ENCODE measurements at regions not wholly inside any gene's neighbourhood (a gene's known extent, or its start where the extent isn't known, plus 50 kb on each side); places are given as distances from the start of the nearest gene placed in this dataset.
A peak's percentile ranks its signal among the peaks of the same experiment; 100 is the strongest.

GRCh38 chr10:28249512-28249911 lies 53.4 kb downstream of the MPP7 start:
- DNase-seq (ENCODE audit: low read depth, low spot score) (no peak), FAIRE-seq (no peak)
- intact Hi-C loops (cut with micrococcal nuclease) = no loop called here
- no peaks in the 10 kb centered on the region for H3K36me3 ChIP-seq (ENCODE audit: control insufficient read depth in 2 of 2, extremely low read depth in 1 of 2, insufficient read depth in 2 of 2, low read length in 2 of 2)
- no peaks in the 10 kb centered on the region for H4K20me1 ChIP-seq (replicated peaks; ENCODE audit: control insufficient read depth, extremely low read depth, insufficient read depth, low read length)
- TF ChIP-seq, protein P1, sequence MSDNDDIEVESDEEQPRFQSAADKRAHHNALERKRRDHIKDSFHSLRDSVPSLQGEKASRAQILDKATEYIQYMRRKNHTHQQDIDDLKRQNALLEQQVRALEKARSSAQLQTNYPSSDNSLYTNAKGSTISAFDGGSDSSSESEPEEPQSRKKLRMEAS (IDR thresholded peaks at IDR 0.05; ENCODE audit: insufficient read depth, insufficient read length) = no peak
- TF ChIP-seq POLR2AphosphoS5 (IDR thresholded peaks at IDR 0.05; ENCODE audit: insufficient read depth, low read depth, low read length) (no peak), EZH2 (IDR thresholded peaks at IDR 0.05; ENCODE audit: borderline replicate concordance, low read depth, low read length, severe bottlenecking) (no peak), GATA2 (IDR thresholded peaks at IDR 0.05; ENCODE audit: insufficient read depth, insufficient read length, low read depth, low read length) (no peak)
- H3K9ac ChIP-seq (replicated peaks; ENCODE audit: extremely low read depth, insufficient read depth, low read length) = no peak overlapping the region
- ChIA-PET POLR2A (no interaction called here), CTCF (interaction anchor here (1.4 to 3.6 kb wide), 4 partner anchors 80 to 507 kb away, joined by 3 to 15 read pairs (median 9); no protein-coding TSS in a partner anchor)
- no peaks in the 10 kb centered on the region for H3K9me3 ChIP-seq (replicated peaks; ENCODE audit: control insufficient read depth, insufficient read depth, low read length)
- H2AFZ ChIP-seq (ENCODE audit: low read depth, low read length) = no peak overlapping the region
- no peaks in the 10 kb centered on the region for H3K9me1 ChIP-seq (replicated peaks; ENCODE audit: control insufficient read depth, extremely low read depth, insufficient read depth, low read length)
- H3K79me2 ChIP-seq (ENCODE audit: control insufficient read depth, insufficient read depth, low read length) = no peaks in the 10 kb centered on the region
- dilution Hi-C loops (cut with MboI; ENCODE audit: extremely low pct_ligation_motif_present, low sequenced_read_pairs) = no loop called here
- no peak overlapping the region for H3K27ac ChIP-seq (ENCODE audit: insufficient read depth, low read depth, low read length)
- no peak overlapping the region for H3K4me3 ChIP-seq (replicated peaks in 1 of 3; ENCODE audit: insufficient read depth in 1 of 3, low read depth in 1 of 3, low read length in 3 of 3)
- H3K27me3 ChIP-seq (ENCODE audit: control insufficient read depth in 2 of 2, insufficient read depth in 2 of 2, low read length in 2 of 2) = peaks cover 7 to 11% of the 10 kb centered on the region in 2 experiments
- no peaks in the 10 kb centered on the region for H3K4me1 ChIP-seq (ENCODE audit: control insufficient read depth, extremely low read depth, insufficient read depth, low read length)
- no peak overlapping the region for H3K4me2 ChIP-seq (ENCODE audit: insufficient read depth, low read length)
- BruUV-seq (replicated peaks) = no TSS peak

- intact Hi-C loops (cut with micrococcal nuclease) = no loop called here
- H3K4me2 ChIP-seq (ENCODE audit: insufficient read depth, low read length) = no peak overlapping the region
- no peaks in the 10 kb centered on the region for H4K20me1 ChIP-seq (replicated peaks; ENCODE audit: control insufficient read depth, extremely low read depth, insufficient read depth, low read length)
- no peak overlapping the region for H3K27ac ChIP-seq (ENCODE audit: insufficient read depth, low read depth, low read length)
- no peak overlapping the region for H3K9ac ChIP-seq (replicated peaks; ENCODE audit: extremely low read depth, insufficient read depth, low read length)
- peaks cover 8 to 10% of the 10 kb centered on the region in 2 experiments for H3K27me3 ChIP-seq (ENCODE audit: control insufficient read depth in 2 of 2, insufficient read depth in 2 of 2, low read length in 2 of 2)
- DNase-seq (ENCODE audit: low read depth, low spot score) (no peak), FAIRE-seq (no peak)
- CTCF ChIA-PET = interaction anchor here (0.8 to 3.6 kb wide), 10 partner anchors 55 to 506 kb away, joined by 3 to 15 read pairs (median 4); partner anchors contain the start of gene MPP7
- dilution Hi-C loops (cut with MboI; ENCODE audit: extremely low pct_ligation_motif_present, low sequenced_read_pairs) = no loop called here
- H2AFZ ChIP-seq (ENCODE audit: low read depth, low read length) = peak overlapping the region; percentile 73
- H3K9me1 ChIP-seq (replicated peaks; ENCODE audit: control insufficient read depth, extremely low read depth, insufficient read depth, low read length) = no peaks in the 10 kb centered on the region
- no peaks in the 10 kb centered on the region for H3K9me3 ChIP-seq (replicated peaks; ENCODE audit: control insufficient read depth, insufficient read depth, low read length)
- no peak overlapping the region for H3K4me3 ChIP-seq (replicated peaks in 1 of 3; ENCODE audit: insufficient read depth in 1 of 3, low read depth in 1 of 3, low read length in 3 of 3)
- BruUV-seq (replicated peaks) = no TSS peak
- H3K36me3 ChIP-seq (ENCODE audit: control insufficient read depth in 2 of 2, extremely low read depth in 1 of 2, insufficient read depth in 2 of 2, low read length in 2 of 2) = no peaks in the 10 kb centered on the region
- POLR2A ChIA-PET = no interaction called here
- TF ChIP-seq MYC (IDR thresholded peaks at IDR 0.05; ENCODE audit: low read depth, low read length) = no peak
- TF ChIP-seq, protein P1 (IDR thresholded peaks at IDR 0.05; ENCODE audit: insufficient read depth, insufficient read length) = no peak
- no peak for TF ChIP-seq JUN (IDR thresholded peaks at IDR 0.05; ENCODE audit: borderline replicate concordance, insufficient read depth, insufficient read length, low read depth)
- TF ChIP-seq POLR2A (IDR thresholded peaks at IDR 0.05; ENCODE audit: low read depth, low read length) = no peak
- no peak for TF ChIP-seq POLR2AphosphoS5 (IDR thresholded peaks at IDR 0.05; ENCODE audit: insufficient read depth, low read depth, low read length)
- no peak for TF ChIP-seq FOS (IDR thresholded peaks at IDR 0.05; ENCODE audit: borderline replicate concordance, insufficient read depth, low read length)
- TF ChIP-seq EZH2 (IDR thresholded peaks at IDR 0.05; ENCODE audit: borderline replicate concordance, low read depth, low read length, severe bottlenecking) = no peak
- no peak for TF ChIP-seq GATA2 (IDR thresholded peaks at IDR 0.05; ENCODE audit: insufficient read depth, insufficient read length, low read depth, low read length)
- TF ChIP-seq CTCF (IDR thresholded peaks at IDR 0.05; ENCODE audit: extremely low read depth in 1 of 2, insufficient read depth in 1 of 2, low read depth in 1 of 2, low read length in 2 of 2) = no peak
- no peaks in the 10 kb centered on the region for H3K4me1 ChIP-seq (ENCODE audit: control insufficient read depth, extremely low read depth, insufficient read depth, low read length)
- H3K79me2 ChIP-seq (ENCODE audit: control insufficient read depth, insufficient read depth, low read length) = no peaks in the 10 kb centered on the region
Observed at GRCh38 chr10:28248092-28248491, 54.8 kb downstream of the MPP7 start.

All from endothelial cell of umbilical vein (primary cell).